ENCODE measurements at regions not wholly inside any gene's neighbourhood (a gene's known extent, or its start where the extent isn't known, plus 50 kb on each side); places are given as distances from the start of the nearest gene placed in this dataset.

DNA sequence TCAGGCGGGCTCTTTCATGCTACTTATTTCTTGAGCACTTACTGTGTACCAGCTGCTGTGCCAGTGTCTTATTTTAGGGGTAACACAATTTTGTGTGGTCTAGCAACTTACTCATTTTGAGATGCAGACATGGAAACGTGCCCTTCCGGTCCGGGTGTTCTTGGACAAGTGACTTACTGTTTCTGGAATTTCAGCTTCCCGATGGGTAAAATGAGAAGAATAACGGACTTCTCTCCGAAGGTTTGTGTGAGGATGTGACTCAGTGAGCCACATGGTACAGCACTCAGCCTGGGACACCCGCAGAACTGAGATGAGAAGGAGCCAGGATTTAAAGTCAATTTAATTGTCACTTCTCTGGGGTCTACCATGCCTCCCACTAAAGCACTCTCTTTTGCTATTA, 114.5 kb upstream of the SYT13 start:
- H3K9me3 Mint-ChIP-seq = no peaks in the 10 kb centered on the region
- Histone ChIP-seq H2BK5ac (ENCODE audit: insufficient read length, low read length) (no peak overlapping the region), H3K56ac (ENCODE audit: insufficient read length, low read depth, low read length) (no peak overlapping the region), H3K18ac (ENCODE audit: insufficient read length, low read depth, low read length) (no peak overlapping the region), H4K20me1 (ENCODE audit: control insufficient read depth, insufficient read depth, insufficient read length) (no peaks in the 10 kb centered on the region), H3K4me1 (ENCODE audit: insufficient read depth, low read length) (no peaks in the 10 kb centered on the region; the same call in 1 of the 2 replicates), H3K4me2 (ENCODE audit: insufficient read depth, insufficient read length, low read length) (no peak overlapping the region), H3K14ac (ENCODE audit: insufficient read depth, low read length) (no peak overlapping the region), H3K79me1 (ENCODE audit: insufficient read depth, low read depth, low read length, poor library complexity, severe bottlenecking) (no peaks in the 10 kb centered on the region), H2BK120ac (ENCODE audit: low read depth, low read length, poor library complexity, severe bottlenecking) (no peak overlapping the region), H3K79me2 (ENCODE audit: insufficient read depth, low read length) (no peaks in the 10 kb centered on the region), H3T11ph (ENCODE audit: low read length) (no peak overlapping the region), H2BK12ac (ENCODE audit: insufficient read length, low read depth, low read length) (no peak overlapping the region), H3K9ac (ENCODE audit: extremely low read depth, insufficient read length, low read length) (no peak overlapping the region), H3K27me3 (ENCODE audit: insufficient read depth, low read length) (no peaks in the 10 kb centered on the region), H2BK15ac (ENCODE audit: low read depth, low read length) (no peak overlapping the region), H4K8ac (replicated peaks; ENCODE audit: insufficient read length, low read depth, low read length) (no peak overlapping the region), H4K91ac (ENCODE audit: insufficient read length, low read depth, low read length) (no peak overlapping the region), H3K9me3 (ENCODE audit: control insufficient read depth, low read depth, low read length) (no peaks in the 10 kb centered on the region), H2BK20ac (ENCODE audit: low read depth, low read length, poor library complexity, severe bottlenecking) (no peak overlapping the region), H4K5ac (ENCODE audit: insufficient read length, low read depth, low read length) (no peak overlapping the region), H3K23ac (ENCODE audit: insufficient read length, low read depth, low read length) (no peak overlapping the region), H3K23me2 (ENCODE audit: insufficient read length, low read depth, low read length, poor library complexity, severe bottlenecking) (no peaks in the 10 kb centered on the region), H3K27ac (ENCODE audit: insufficient read length, low read depth, low read length) (no peak overlapping the region), H2AK5ac (ENCODE audit: insufficient read length, low read length) (no peak overlapping the region), H3K4ac (ENCODE audit: low read depth, low read length) (no peak overlapping the region), H2AFZ (ENCODE audit: low read length) (no peak overlapping the region)
- no peaks in the 10 kb centered on the region for H3K36me3 Mint-ChIP-seq (ENCODE audit: insufficient read depth in 1 of 3, low read depth in 3 of 3)
- peaks cover 8 to 12% of the 10 kb centered on the region in 2 experiments for H3K4me1 Mint-ChIP-seq
- no peak overlapping the region for H3K27ac Mint-ChIP-seq
- H3K4me3 Mint-ChIP-seq = no peak overlapping the region
- TF ChIP-seq, protein P1, sequence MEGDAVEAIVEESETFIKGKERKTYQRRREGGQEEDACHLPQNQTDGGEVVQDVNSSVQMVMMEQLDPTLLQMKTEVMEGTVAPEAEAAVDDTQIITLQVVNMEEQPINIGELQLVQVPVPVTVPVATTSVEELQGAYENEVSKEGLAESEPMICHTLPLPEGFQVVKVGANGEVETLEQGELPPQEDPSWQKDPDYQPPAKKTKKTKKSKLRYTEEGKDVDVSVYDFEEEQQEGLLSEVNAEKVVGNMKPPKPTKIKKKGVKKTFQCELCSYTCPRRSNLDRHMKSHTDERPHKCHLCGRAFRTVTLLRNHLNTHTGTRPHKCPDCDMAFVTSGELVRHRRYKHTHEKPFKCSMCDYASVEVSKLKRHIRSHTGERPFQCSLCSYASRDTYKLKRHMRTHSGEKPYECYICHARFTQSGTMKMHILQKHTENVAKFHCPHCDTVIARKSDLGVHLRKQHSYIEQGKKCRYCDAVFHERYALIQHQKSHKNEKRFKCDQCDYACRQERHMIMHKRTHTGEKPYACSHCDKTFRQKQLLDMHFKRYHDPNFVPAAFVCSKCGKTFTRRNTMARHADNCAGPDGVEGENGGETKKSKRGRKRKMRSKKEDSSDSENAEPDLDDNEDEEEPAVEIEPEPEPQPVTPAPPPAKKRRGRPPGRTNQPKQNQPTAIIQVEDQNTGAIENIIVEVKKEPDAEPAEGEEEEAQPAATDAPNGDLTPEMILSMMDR (conservative IDR thresholded peaks at IDR 0.05) = no peak
- WGBS (ENCODE audit: extremely low coverage, insufficient read length, low lambda C conversion rate) = no CpG with 5 or more reads among the region's 8 CpGs
- no peak for DNase-seq
- H3K27me3 Mint-ChIP-seq (ENCODE audit: low read depth) = peaks cover 5% of the 10 kb centered on the region; the same call in 1 of the 2 replicates

Measured in H9 (cell line).